H9 (cell line): ENCODE measurements at regions not wholly inside any gene's neighbourhood (a gene's known extent, or its start where the extent isn't known, plus 50 kb on each side); places are given as distances from the start of the nearest gene placed in this dataset.

ENCODE experiments used
- DNase-seq: peaks from one replicate; pipeline ENCODE4 v3.0.0-alpha.2; 2017
- H2AFZ ChIP-seq: one replicate; pipeline ENCODE4 v1.6.1; 2013; ENCODE audit warnings: mild to moderate bottlenecking, low read length, control low read depth, moderate library complexity
- H2AK5ac ChIP-seq: 2 replicates; pipeline ENCODE4 v1.6.1; 2013; ENCODE audit warnings: low read length, control low read depth, mixed read lengths; ENCODE audit not compliant: insufficient read length
- H2BK120ac ChIP-seq: one replicate; pipeline ENCODE4 v1.6.1; 2013; ENCODE audit warnings: low read depth, mild to moderate bottlenecking, low read length, control low read depth, inconsistent platforms; ENCODE audit not compliant: poor library complexity, severe bottlenecking
- H2BK12ac ChIP-seq: 2 replicates; pipeline ENCODE4 v1.6.1; 2013; ENCODE audit warnings: low read length, control low read depth, mixed read lengths, low read depth; ENCODE audit not compliant: insufficient read length
- H2BK15ac ChIP-seq: 2 replicates; pipeline ENCODE4 v1.6.1; 2013; ENCODE audit warnings: low read depth, low read length, control low read depth
- H2BK20ac ChIP-seq: one replicate; pipeline ENCODE4 v1.6.1; 2013; ENCODE audit warnings: low read depth, mild to moderate bottlenecking, low read length, control low read depth, inconsistent platforms; ENCODE audit not compliant: poor library complexity, severe bottlenecking
- H2BK5ac ChIP-seq: 2 replicates; pipeline ENCODE4 v1.6.1; 2013; ENCODE audit warnings: low read length, control low read depth, mixed read lengths; ENCODE audit not compliant: insufficient read length
- H3K14ac ChIP-seq: 2 replicates; pipeline ENCODE4 v1.6.1; 2013; ENCODE audit warnings: low read length, control low read depth; ENCODE audit not compliant: insufficient read depth
- H3K18ac ChIP-seq: 2 replicates; pipeline ENCODE4 v1.6.1; 2013; ENCODE audit warnings: low read depth, mild to moderate bottlenecking, mixed read lengths, low read length, control low read depth; ENCODE audit not compliant: insufficient read length
- H3K23ac ChIP-seq: 2 replicates; pipeline ENCODE4 v1.6.1; 2013; ENCODE audit warnings: low read length, control low read depth, mixed read lengths, low read depth; ENCODE audit not compliant: insufficient read length
- H3K23me2 ChIP-seq: 2 replicates; pipeline ENCODE4 v1.6.1; 2013; ENCODE audit warnings: low read depth, mild to moderate bottlenecking, mixed read lengths, low read length, control low read depth; ENCODE audit not compliant: insufficient read length, poor library complexity, severe bottlenecking
- H3K27ac ChIP-seq: 2 replicates; pipeline ENCODE4 v1.5.1; 2013; ENCODE audit warnings: low read length, control low read depth, mixed read lengths, low read depth; ENCODE audit not compliant: insufficient read length
- H3K27me3 ChIP-seq: 2 replicates; pipeline ENCODE4 v1.6.1; 2013; ENCODE audit warnings: low read length, control low read depth, inconsistent platforms; ENCODE audit not compliant: insufficient read depth
- H3K4ac ChIP-seq: 2 replicates; pipeline ENCODE4 v1.6.1; 2013; ENCODE audit warnings: low read depth, mild to moderate bottlenecking, control low read depth, inconsistent platforms, low read length, moderate library complexity
- H3K4me1 ChIP-seq: 2 replicates; pipeline ENCODE4 v1.6.1; 2013; ENCODE audit warnings: low read length, control low read depth, inconsistent platforms; ENCODE audit not compliant: insufficient read depth
- H3K4me2 ChIP-seq: 2 replicates; pipeline ENCODE4 v1.6.1; 2013; ENCODE audit warnings: low read length, control low read depth, mixed read lengths; ENCODE audit not compliant: insufficient read length, insufficient read depth
- H3K56ac ChIP-seq: 2 replicates; pipeline ENCODE4 v1.6.1; 2013; ENCODE audit warnings: low read depth, mild to moderate bottlenecking, mixed read lengths, low read length, control low read depth; ENCODE audit not compliant: insufficient read length
- H3K79me1 ChIP-seq: 2 replicates; pipeline ENCODE4 v1.6.1; 2013; ENCODE audit warnings: low read depth, mild to moderate bottlenecking, moderate library complexity, low read length, control low read depth, inconsistent platforms; ENCODE audit not compliant: insufficient read depth, poor library complexity, severe bottlenecking
- H3K79me2 ChIP-seq: 2 replicates; pipeline ENCODE4 v1.6.1; 2013; ENCODE audit warnings: low read length, control low read depth, inconsistent platforms; ENCODE audit not compliant: insufficient read depth
- H3K9ac ChIP-seq: 2 replicates; pipeline ENCODE4 v1.6.1; 2013; ENCODE audit warnings: low read length, control low read depth, mixed read lengths; ENCODE audit not compliant: insufficient read length; ENCODE audit errors: extremely low read depth
- H3K9me3 ChIP-seq: one replicate; pipeline ENCODE4 v1.6.1; 2013; ENCODE audit warnings: low read depth, low read length, inconsistent platforms; ENCODE audit not compliant: control insufficient read depth
- H3T11ph ChIP-seq: one replicate; pipeline ENCODE4 v1.6.1; 2013; ENCODE audit warnings: mild to moderate bottlenecking, low read length, control low read depth, inconsistent platforms
- H4K20me1 ChIP-seq: one replicate; pipeline ENCODE4 v1.6.1; 2013; ENCODE audit not compliant: control insufficient read depth, insufficient read length, insufficient read depth
- H4K5ac ChIP-seq: 2 replicates; pipeline ENCODE4 v1.6.1; 2013; ENCODE audit warnings: low read depth, mild to moderate bottlenecking, mixed read lengths, low read length, control low read depth; ENCODE audit not compliant: insufficient read length
- H4K8ac ChIP-seq: replicated peaks from 2 replicates; pipeline ENCODE4 v1.6.1; 2013; ENCODE audit warnings: low read length, control low read depth, mixed read lengths, low read depth; ENCODE audit not compliant: insufficient read length
- H4K91ac ChIP-seq: 2 replicates; pipeline ENCODE4 v1.6.1; 2013; ENCODE audit warnings: low read depth, mild to moderate bottlenecking, moderate library complexity, mixed read lengths, low read length, control low read depth; ENCODE audit not compliant: insufficient read length
- H3K27ac Mint-ChIP-seq, 3 experiments: 2 replicates in 2 of 3; 3 replicates in 1 of 3; pipeline ENCODE4 v1.8.0; 2020 to 2021; ENCODE audit warnings: mixed read lengths in 3 of 3, mild to moderate bottlenecking in 1 of 3, moderate library complexity in 1 of 3
- H3K27me3 Mint-ChIP-seq: 2 replicates; pipeline ENCODE4 v1.8.0; 2021; ENCODE audit warnings: low read depth, mild to moderate bottlenecking, moderate library complexity, mixed read lengths
- H3K36me3 Mint-ChIP-seq, 3 experiments: 2 replicates in 2 of 3; 3 replicates in 1 of 3; pipeline ENCODE4 v1.8.0; 2020 to 2021; ENCODE audit warnings: low read depth in 3 of 3, mixed read lengths in 3 of 3; ENCODE audit not compliant: insufficient read depth in 1 of 3
- H3K4me1 Mint-ChIP-seq, 2 experiments: 2 replicates each; pipeline ENCODE4 v1.8.0; 2020; ENCODE audit warnings: mixed read lengths in 2 of 2
- H3K4me3 Mint-ChIP-seq, 2 experiments: 2 replicates in 1 of 2; 3 replicates in 1 of 2; pipeline ENCODE4 v1.8.0; 2020 to 2021; ENCODE audit warnings: mild to moderate bottlenecking in 2 of 2, mixed read lengths in 2 of 2, moderate library complexity in 1 of 2
- H3K9me3 Mint-ChIP-seq, 2 experiments: 2 replicates in 1 of 2; 3 replicates in 1 of 2; pipeline ENCODE4 v1.8.0; 2020; ENCODE audit warnings: mild to moderate bottlenecking in 2 of 2, mixed read lengths in 2 of 2, moderate library complexity in 1 of 2
- CTCF ChIP-seq: fragments of 200-600 bp; sonication (generic); conservative IDR thresholded peaks from 3 replicates; pipeline ENCODE4 v1.8.0; 2021; ENCODE audit warnings: antibody characterized with exemption, mild to moderate bottlenecking
- WGBS: extraction: QIAGEN DNeasy Blood & Tissue Kit; methylation state at CpG from one replicate; pipeline ENCODE4 v1.1.7; 2013; ENCODE audit warnings: missing lambda C conversion rate, low lambda C conversion rate, mixed read lengths; ENCODE audit not compliant: insufficient read length; ENCODE audit errors: extremely low coverage; 5-methylcytosine and 5-hydroxymethylcytosine counted together

- no peak overlapping the region for H3K56ac ChIP-seq
- no peaks in the 10 kb centered on the region for H3K9me3 Mint-ChIP-seq
Measured at GRCh38 chr11:86156397-86156955, 87.6 kb upstream of the PICALM start.

More at GRCh38 chr11:86156397-86156955, 87.6 kb upstream of the PICALM start:
- Histone ChIP-seq H3K27ac (no peak overlapping the region), H4K20me1 (no peaks in the 10 kb centered on the region), H3K23ac (no peak overlapping the region), H2AFZ (no peak overlapping the region), H3K4ac (no peak overlapping the region), H3K79me1 (no peaks in the 10 kb centered on the region), H2BK12ac (no peak overlapping the region), H3K9me3 (no peaks in the 10 kb centered on the region), H2BK20ac (no peak overlapping the region), H2BK15ac (no peak overlapping the region), H2BK120ac (no peak overlapping the region), H3K27me3 (no peaks in the 10 kb centered on the region), H3K23me2 (no peaks in the 10 kb centered on the region), H3T11ph (no peak overlapping the region), H2BK5ac (no peak overlapping the region), H3K4me1 (no peaks in the 10 kb centered on the region), H4K91ac (no peak overlapping the region), H3K9ac (no peak overlapping the region), H4K5ac (no peak overlapping the region), H3K14ac (no peak overlapping the region), H3K18ac (no peak overlapping the region), H3K79me2 (no peaks in the 10 kb centered on the region), H3K4me2 (no peak overlapping the region), H2AK5ac (no peak overlapping the region), H4K8ac (no peak overlapping the region)
- TF ChIP-seq CTCF: no peak
- DNase-seq: no peak
- Mint-ChIP-seq H3K27me3 (peaks cover 11% of the 10 kb centered on the region), H3K4me3 (no peak overlapping the region), H3K27ac (no peak overlapping the region; a peak in 1 of 7 replicates), H3K36me3 (no peaks in the 10 kb centered on the region), H3K4me1 (peaks cover 14 to 15% of the 10 kb centered on the region in 2 experiments)
- WGBS: no CpG with 5 or more reads among the region's 3 CpGs
